CD4-positive, alpha-beta T cell (primary cell): ENCODE measurements at regions not wholly inside any gene's neighbourhood (a gene's known extent, or its start where the extent isn't known, plus 50 kb on each side); places are given as distances from the start of the nearest gene placed in this dataset.

Experiments
- ATAC-seq: fragments of 200-7000 bp; cut with Tn5 transposase; one replicate; pipeline ENCODE4 v1.10.0; 2022; ENCODE audit warnings: mild to moderate bottlenecking; ENCODE audit not compliant: poor library complexity
- CTCF ChIA-PET: fragments of 350-600 bp; sonication (Branson Sonifier 250); formaldehyde crosslinking; loops from one replicate; lab custom pipeline; 2021; ENCODE audit warnings: antibody characterized with exemption, inconsistent platforms; lab: Charles Lee
- POLR2A ChIA-PET: fragments of 350-600 bp; sonication (Branson Sonifier 250); formaldehyde crosslinking; loops from one replicate; lab custom pipeline; 2021; ENCODE audit warnings: antibody characterized with exemption, inconsistent platforms; lab: Charles Lee
- DNase-seq, 14 experiments: peaks; one replicate each; pipeline ENCODE4 v3.0.0-alpha.2; 2013 to 2020; ENCODE audit warnings: mixed read lengths in 2 of 14
- H3K27ac ChIP-seq, 2 donors: one replicate each; pipeline versions ENCODE4 v1.5.1 to v1.7.0; 2013; ENCODE audit warnings: low read length in 2 of 2, low read depth in 1 of 2, mild to moderate bottlenecking in 1 of 2
- H3K27me3 ChIP-seq, 2 experiments: 1 replicate in 1 of 2; 2 replicates in 1 of 2; pipeline versions ENCODE4 v1.6.1 to v1.7.0; 2013; ENCODE audit warnings: low read length in 2 of 2, control low read depth in 1 of 2, mild to moderate bottlenecking in 1 of 2, moderate library complexity in 1 of 2; ENCODE audit not compliant: insufficient read depth in 2 of 2, control insufficient read depth in 1 of 2
- H3K36me3 ChIP-seq: one replicate; pipeline ENCODE4 v1.6.1; 2013; ENCODE audit warnings: low read length, control low read depth; ENCODE audit not compliant: insufficient read depth
- H3K4me1 ChIP-seq: one replicate; pipeline ENCODE4 v1.6.1; 2013; ENCODE audit warnings: low read length, control low read depth; ENCODE audit not compliant: insufficient read depth
- H3K4me3 ChIP-seq: one replicate; pipeline ENCODE4 v1.5.1; 2013; ENCODE audit warnings: mild to moderate bottlenecking, low read length, moderate library complexity
- H3K9me3 ChIP-seq, 2 experiments: 1 replicate in 1 of 2; 2 replicates in 1 of 2; pipeline versions ENCODE4 v1.6.1 to v1.7.0; 2013; ENCODE audit warnings: low read length in 2 of 2, mild to moderate bottlenecking in 2 of 2, control low read depth in 1 of 2, moderate library complexity in 1 of 2; ENCODE audit not compliant: control insufficient read depth in 1 of 2, insufficient read depth in 1 of 2
- H3K27ac Mint-ChIP-seq: one replicate; pipeline ENCODE4 v1.8.0; 2020; ENCODE audit warnings: mixed read lengths
- H3K27me3 Mint-ChIP-seq: one replicate; pipeline ENCODE4 v1.8.0; 2021; ENCODE audit warnings: mixed read lengths
- H3K36me3 Mint-ChIP-seq: one replicate; pipeline ENCODE4 v1.8.0; 2021; ENCODE audit warnings: low read depth, mixed read lengths
- H3K4me1 Mint-ChIP-seq: one replicate; pipeline ENCODE4 v1.8.0; 2021; ENCODE audit warnings: low read depth, mixed read lengths
- H3K4me3 Mint-ChIP-seq: one replicate; pipeline ENCODE4 v1.8.0; 2020; ENCODE audit warnings: mild to moderate bottlenecking, mixed read lengths
- H3K9me3 Mint-ChIP-seq: one replicate; pipeline ENCODE4 v1.8.0; 2020; ENCODE audit warnings: mixed read lengths
- CTCF ChIP-seq: fragments of 200-600 bp; IDR thresholded peaks from one replicate; pipeline ENCODE4 v1.8.0; 2022; ENCODE audit warnings: antibody characterized with exemption, mild to moderate bottlenecking
- intact Hi-C, 2 experiments: fragments of 100-400 bp; cut with DNase I in 1 of 2; cut with micrococcal nuclease in 1 of 2; formaldehyde crosslinking; loops; one replicate each; pipeline versions ENCODE4 v1.15.1 to v1.9.0; 2023 to 2025; cut with DNase I, micrococcal nuclease

GRCh38 chr9:13644675-13645074 is 365.2 kb upstream of the MPDZ start:
- intact Hi-C loops = no loop called here
- Mint-ChIP-seq H3K36me3 (no peaks in the 10 kb centered on the region), H3K27me3 (no peaks in the 10 kb centered on the region), H3K9me3 (peaks cover 5% of the 10 kb centered on the region), H3K4me1 (no peaks in the 10 kb centered on the region), H3K4me3 (no peak overlapping the region), H3K27ac (no peak overlapping the region)
- Histone ChIP-seq H3K9me3 (no peaks in the 10 kb centered on the region), H3K36me3 (no peaks in the 10 kb centered on the region), H3K4me1 (no peaks in the 10 kb centered on the region), H3K27ac (no peak overlapping the region), H3K27me3 (no peaks in the 10 kb centered on the region), H3K4me3 (no peak overlapping the region)
- DNase-seq (no peak), ATAC-seq (no peak)
- TF ChIP-seq CTCF = no peak
- POLR2A ChIA-PET = no interaction called here
- CTCF ChIA-PET = no interaction called here

- no peaks in the 10 kb centered on the region for H3K9me3 ChIP-seq
- Mint-ChIP-seq H3K9me3 (peaks cover 2% of the 10 kb centered on the region), H3K27me3 (no peaks in the 10 kb centered on the region), H3K4me3 (no peak overlapping the region), H3K27ac (no peak overlapping the region), H3K36me3 (no peaks in the 10 kb centered on the region), H3K4me1 (no peaks in the 10 kb centered on the region)
- ChIA-PET POLR2A (no interaction called here), CTCF (no interaction called here)
- intact Hi-C loops = no loop called here
- H3K4me3 ChIP-seq = no peak overlapping the region
- TF ChIP-seq CTCF = no peak
- DNase-seq (no peak), ATAC-seq (no peak)
- H3K4me1 ChIP-seq = no peaks in the 10 kb centered on the region
- no peaks in the 10 kb centered on the region for H3K36me3 ChIP-seq
- no peak overlapping the region for H3K27ac ChIP-seq
- H3K27me3 ChIP-seq = no peaks in the 10 kb centered on the region
Measured at GRCh38 chr9:13642646-13643045, 363.2 kb upstream of the MPDZ start.

GRCh38 chr9:13629067-13629466 is 349.6 kb upstream of the MPDZ start:
- no peaks in the 10 kb centered on the region for H3K36me3 ChIP-seq
- peaks cover 0 to 11% of the 10 kb centered on the region in 2 experiments for H3K9me3 ChIP-seq
- ChIA-PET CTCF (no interaction called here), POLR2A (no interaction called here)
- Mint-ChIP-seq H3K4me3 (no peak overlapping the region), H3K4me1 (no peaks in the 10 kb centered on the region), H3K27ac (no peak overlapping the region), H3K9me3 (peaks cover 14% of the 10 kb centered on the region), H3K36me3 (no peaks in the 10 kb centered on the region), H3K27me3 (no peaks in the 10 kb centered on the region)
- H3K27me3 ChIP-seq = no peaks in the 10 kb centered on the region
- H3K27ac ChIP-seq = no peak overlapping the region
- H3K4me3 ChIP-seq = no peak overlapping the region
- H3K4me1 ChIP-seq = no peaks in the 10 kb centered on the region
- DNase-seq (no peak), ATAC-seq (no peak)
- no peak for TF ChIP-seq CTCF
- intact Hi-C loops = no loop called here
